ENCODE measurements at regions not wholly inside any gene's neighbourhood (a gene's known extent, or its start where the extent isn't known, plus 50 kb on each side); places are given as distances from the start of the nearest gene placed in this dataset.

DNA sequence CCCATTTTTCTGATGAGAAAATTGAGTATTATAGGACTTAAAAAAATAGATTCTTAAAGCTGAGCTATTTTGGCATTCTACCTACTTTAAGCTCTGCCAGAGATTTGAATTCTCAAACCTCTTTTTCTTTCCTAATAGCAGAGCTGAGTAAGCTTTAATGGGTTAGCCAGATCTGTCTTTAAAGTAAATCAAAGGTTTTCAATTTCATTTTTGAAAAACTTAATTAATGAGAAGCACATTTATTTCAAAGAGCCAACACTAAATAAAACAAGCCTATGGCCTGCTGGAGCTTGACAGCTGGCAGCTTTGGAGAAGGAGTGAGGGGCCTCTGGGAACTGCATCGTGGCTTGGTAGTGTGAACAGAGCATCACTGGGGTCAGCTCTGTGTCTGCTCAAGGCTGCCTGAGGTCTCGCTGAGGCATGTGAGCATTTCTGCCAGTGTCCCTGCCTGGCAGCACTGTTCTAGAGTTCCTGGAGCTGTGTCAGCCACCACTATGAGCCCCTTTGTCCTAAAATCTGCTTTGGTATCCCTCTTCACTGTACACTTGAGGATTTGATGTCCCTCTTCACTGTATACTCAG is 50.4 kb upstream of the PRSS23 start:
- intact Hi-C loops (cut with DNase I): no loop called here
- Histone ChIP-seq H3K9me3 (no peaks in the 10 kb centered on the region), H3K27me3 (ENCODE audit: insufficient read depth in 3 of 3, low read length in 2 of 3) (no peaks in the 10 kb centered on the region), H3K4me3 (no peak overlapping the region), H3K36me3 (ENCODE audit: insufficient read depth in 1 of 2, low read depth in 1 of 2) (no peaks in the 10 kb centered on the region), H3K27ac (no peak overlapping the region), H3K4me1 (no peaks in the 10 kb centered on the region)
- TF ChIP-seq, protein P1, sequence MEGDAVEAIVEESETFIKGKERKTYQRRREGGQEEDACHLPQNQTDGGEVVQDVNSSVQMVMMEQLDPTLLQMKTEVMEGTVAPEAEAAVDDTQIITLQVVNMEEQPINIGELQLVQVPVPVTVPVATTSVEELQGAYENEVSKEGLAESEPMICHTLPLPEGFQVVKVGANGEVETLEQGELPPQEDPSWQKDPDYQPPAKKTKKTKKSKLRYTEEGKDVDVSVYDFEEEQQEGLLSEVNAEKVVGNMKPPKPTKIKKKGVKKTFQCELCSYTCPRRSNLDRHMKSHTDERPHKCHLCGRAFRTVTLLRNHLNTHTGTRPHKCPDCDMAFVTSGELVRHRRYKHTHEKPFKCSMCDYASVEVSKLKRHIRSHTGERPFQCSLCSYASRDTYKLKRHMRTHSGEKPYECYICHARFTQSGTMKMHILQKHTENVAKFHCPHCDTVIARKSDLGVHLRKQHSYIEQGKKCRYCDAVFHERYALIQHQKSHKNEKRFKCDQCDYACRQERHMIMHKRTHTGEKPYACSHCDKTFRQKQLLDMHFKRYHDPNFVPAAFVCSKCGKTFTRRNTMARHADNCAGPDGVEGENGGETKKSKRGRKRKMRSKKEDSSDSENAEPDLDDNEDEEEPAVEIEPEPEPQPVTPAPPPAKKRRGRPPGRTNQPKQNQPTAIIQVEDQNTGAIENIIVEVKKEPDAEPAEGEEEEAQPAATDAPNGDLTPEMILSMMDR (IDR thresholded peaks at IDR 0.05): no peak
- WGBS, 3 donors: 35 to 54% (median 48%) methylated on average over 2 of the region's 2 CpGs
- DNase-seq (no peak), ATAC-seq (no peak)

DNA sequence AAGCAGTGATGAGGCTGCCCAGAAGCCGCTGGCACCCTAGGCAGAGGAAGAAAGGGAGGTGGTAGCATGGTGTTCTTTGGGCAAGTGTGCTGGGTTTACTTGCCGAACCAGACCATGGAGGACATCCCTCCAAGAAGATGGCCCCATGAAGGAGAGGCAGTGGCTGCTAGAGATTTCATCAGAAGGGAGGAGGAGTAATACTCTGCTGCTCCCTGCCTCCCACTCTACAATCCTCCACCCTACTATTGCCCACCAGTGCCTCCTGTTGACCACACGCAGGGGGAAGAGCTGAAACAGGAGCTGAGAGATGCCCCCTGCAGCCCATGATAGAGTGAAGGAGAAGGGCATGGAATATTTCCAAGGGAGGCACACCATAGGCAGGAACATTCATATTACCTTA is 51.0 kb upstream of the PRSS23 start:
- Histone ChIP-seq H3K27me3 (ENCODE audit: insufficient read depth in 3 of 3, low read length in 2 of 3) (no peaks in the 10 kb centered on the region), H3K36me3 (ENCODE audit: insufficient read depth in 1 of 2, low read depth in 1 of 2) (no peaks in the 10 kb centered on the region), H3K9me3 (no peaks in the 10 kb centered on the region), H3K4me3 (no peak overlapping the region), H3K27ac (no peak overlapping the region), H3K4me1 (no peaks in the 10 kb centered on the region)
- intact Hi-C loops (cut with DNase I): no loop called here
- TF ChIP-seq, protein P1 (IDR thresholded peaks at IDR 0.05): no peak
- DNase-seq (no peak), ATAC-seq (no peak)
- WGBS, 3 donors: 91 to 98% (median 93%) methylated on average over 3 of the region's 3 CpGs

DNA sequence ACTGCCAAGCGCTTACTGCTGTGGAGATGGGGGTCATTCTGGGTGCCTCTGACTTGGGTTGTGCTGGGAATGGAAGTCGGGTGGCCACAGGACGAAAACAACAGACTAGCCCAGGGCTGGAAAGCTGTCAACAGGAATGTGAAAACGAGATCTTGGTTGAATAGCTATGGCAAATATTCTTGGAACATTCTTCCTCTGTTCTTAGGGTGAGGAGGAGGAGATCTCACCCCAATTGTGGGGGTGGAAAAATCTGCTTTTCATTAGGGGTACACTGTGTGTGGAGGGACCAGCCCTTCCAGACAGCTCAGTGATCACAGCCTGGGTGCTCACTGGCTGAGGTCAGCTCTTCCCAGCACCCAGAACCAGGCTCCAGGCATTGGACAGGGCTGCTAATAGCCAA is 52.0 kb upstream of the PRSS23 start:
- Histone ChIP-seq H3K9me3 (no peaks in the 10 kb centered on the region), H3K4me1 (peaks cover 5% of the 10 kb centered on the region), H3K27ac (no peak overlapping the region), H3K27me3 (ENCODE audit: insufficient read depth in 3 of 3, low read length in 2 of 3) (no peaks in the 10 kb centered on the region), H3K4me3 (no peak overlapping the region), H3K36me3 (ENCODE audit: insufficient read depth in 1 of 2, low read depth in 1 of 2) (no peaks in the 10 kb centered on the region)
- no peak for DNase-seq
- WGBS, 3 donors: 70 to 74% (median 74%) methylated on average over 4 of the region's 4 CpGs
- ATAC-seq: no peak
- TF ChIP-seq, protein P1 (IDR thresholded peaks at IDR 0.05): no peak
- intact Hi-C loops (cut with DNase I): no loop called here

DNA sequence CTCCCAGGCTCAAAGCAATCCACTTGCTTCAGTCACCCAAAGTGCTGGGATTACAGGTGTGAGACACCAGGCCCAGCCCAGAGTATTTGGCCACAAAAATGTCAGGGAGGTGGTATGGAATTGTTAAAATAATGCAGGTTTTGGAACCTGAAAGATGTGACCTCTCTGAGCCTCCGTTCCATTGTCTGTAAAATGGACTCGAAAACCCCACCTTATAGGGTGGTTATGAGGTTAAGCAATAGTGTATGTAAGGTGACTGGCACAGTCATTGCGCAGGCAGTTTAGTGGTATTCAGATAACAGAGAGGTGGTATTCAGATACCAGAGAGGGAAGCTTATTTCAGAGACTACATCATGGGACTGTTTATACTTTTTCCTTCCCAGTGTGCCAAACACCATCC is 52.5 kb upstream of the PRSS23 start:
- Histone ChIP-seq H3K4me1 (peaks cover 10% of the 10 kb centered on the region), H3K27me3 (ENCODE audit: insufficient read depth in 3 of 3, low read length in 2 of 3) (no peaks in the 10 kb centered on the region), H3K9me3 (no peaks in the 10 kb centered on the region), H3K36me3 (ENCODE audit: insufficient read depth in 1 of 2, low read depth in 1 of 2) (no peaks in the 10 kb centered on the region), H3K4me3 (no peak overlapping the region), H3K27ac (no peak overlapping the region)
- intact Hi-C loops (cut with DNase I): no loop called here
- TF ChIP-seq, protein P1 (IDR thresholded peaks at IDR 0.05): no peak
- DNase-seq (no peak), ATAC-seq (no peak)
- WGBS, 3 donors: 96 to 98% (median 96%) methylated on average over 3 of the region's 3 CpGs

DNA sequence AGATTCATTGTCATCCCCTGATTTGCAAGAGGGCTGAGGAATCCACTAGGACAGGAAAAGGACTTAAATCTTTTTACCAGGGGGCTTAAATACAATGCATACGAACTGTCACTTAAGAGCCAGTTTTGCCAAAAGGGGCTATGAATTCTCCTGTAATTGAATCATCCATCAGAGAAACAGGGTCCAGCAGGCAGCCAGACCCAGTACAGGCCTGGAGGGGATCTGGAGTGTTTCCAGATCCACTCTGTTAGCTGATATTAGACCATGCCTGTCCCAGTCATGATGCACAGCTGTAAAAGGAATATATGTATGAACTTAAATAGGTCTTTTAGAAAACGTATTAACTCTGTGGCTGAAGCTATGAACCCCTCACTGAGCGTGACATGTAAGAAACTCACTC is 53.8 kb upstream of the PRSS23 start:
- intact Hi-C loops (cut with DNase I): no loop called here
- H3K4me3 ChIP-seq: no peak overlapping the region
- H3K9me3 ChIP-seq: no peaks in the 10 kb centered on the region
- ATAC-seq (no peak), DNase-seq (no peak)
- peaks cover 15% of the 10 kb centered on the region for H3K4me1 ChIP-seq
- no peaks in the 10 kb centered on the region for H3K36me3 ChIP-seq (ENCODE audit: insufficient read depth in 1 of 2, low read depth in 1 of 2)
- TF ChIP-seq, protein P1 (IDR thresholded peaks at IDR 0.05): no peak
- WGBS, 3 donors: 80 to 84% (median 84%) methylated on average over 3 of the region's 3 CpGs
- no peak overlapping the region for H3K27ac ChIP-seq
- no peaks in the 10 kb centered on the region for H3K27me3 ChIP-seq (ENCODE audit: insufficient read depth in 3 of 3, low read length in 2 of 3)
